ENCODE measurements at regions not wholly inside any gene's neighbourhood (a gene's known extent, or its start where the extent isn't known, plus 50 kb on each side); places are given as distances from the start of the nearest gene placed in this dataset.

DNA sequence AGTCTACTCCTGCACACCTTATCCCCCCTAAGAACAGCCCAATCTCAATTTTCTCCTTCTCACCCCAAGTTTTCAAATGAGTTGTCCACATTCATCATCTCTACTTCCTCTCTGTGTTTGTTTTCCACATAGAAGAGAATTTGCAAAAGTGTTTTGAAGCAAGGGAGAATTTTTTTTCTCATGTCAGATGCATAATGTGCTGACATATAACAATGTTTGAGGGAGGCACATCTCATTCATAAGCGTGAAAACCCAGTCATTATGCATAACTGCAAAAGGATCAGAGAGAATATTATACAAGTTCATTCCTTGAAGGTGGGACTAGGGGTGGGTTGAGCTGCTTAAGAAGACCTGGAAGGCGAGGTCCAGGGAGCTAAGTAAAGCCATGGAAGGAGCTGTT lies 80.8 kb upstream of the SLC1A4 start:
- TF ChIP-seq, protein P1, sequence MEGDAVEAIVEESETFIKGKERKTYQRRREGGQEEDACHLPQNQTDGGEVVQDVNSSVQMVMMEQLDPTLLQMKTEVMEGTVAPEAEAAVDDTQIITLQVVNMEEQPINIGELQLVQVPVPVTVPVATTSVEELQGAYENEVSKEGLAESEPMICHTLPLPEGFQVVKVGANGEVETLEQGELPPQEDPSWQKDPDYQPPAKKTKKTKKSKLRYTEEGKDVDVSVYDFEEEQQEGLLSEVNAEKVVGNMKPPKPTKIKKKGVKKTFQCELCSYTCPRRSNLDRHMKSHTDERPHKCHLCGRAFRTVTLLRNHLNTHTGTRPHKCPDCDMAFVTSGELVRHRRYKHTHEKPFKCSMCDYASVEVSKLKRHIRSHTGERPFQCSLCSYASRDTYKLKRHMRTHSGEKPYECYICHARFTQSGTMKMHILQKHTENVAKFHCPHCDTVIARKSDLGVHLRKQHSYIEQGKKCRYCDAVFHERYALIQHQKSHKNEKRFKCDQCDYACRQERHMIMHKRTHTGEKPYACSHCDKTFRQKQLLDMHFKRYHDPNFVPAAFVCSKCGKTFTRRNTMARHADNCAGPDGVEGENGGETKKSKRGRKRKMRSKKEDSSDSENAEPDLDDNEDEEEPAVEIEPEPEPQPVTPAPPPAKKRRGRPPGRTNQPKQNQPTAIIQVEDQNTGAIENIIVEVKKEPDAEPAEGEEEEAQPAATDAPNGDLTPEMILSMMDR (IDR thresholded peaks at IDR 0.05) = no peak
- no peak for TF ChIP-seq POLR2A (IDR thresholded peaks at IDR 0.05)
